ENCODE measurements at regions not wholly inside any gene's neighbourhood (a gene's known extent, or its start where the extent isn't known, plus 50 kb on each side); places are given as distances from the start of the nearest gene placed in this dataset.
"Not testable (repeated sequence)": the region's sequence is repeated elsewhere in the genome, so short reads cannot be mapped to it uniquely, and the experiment has no call there.

DNA sequence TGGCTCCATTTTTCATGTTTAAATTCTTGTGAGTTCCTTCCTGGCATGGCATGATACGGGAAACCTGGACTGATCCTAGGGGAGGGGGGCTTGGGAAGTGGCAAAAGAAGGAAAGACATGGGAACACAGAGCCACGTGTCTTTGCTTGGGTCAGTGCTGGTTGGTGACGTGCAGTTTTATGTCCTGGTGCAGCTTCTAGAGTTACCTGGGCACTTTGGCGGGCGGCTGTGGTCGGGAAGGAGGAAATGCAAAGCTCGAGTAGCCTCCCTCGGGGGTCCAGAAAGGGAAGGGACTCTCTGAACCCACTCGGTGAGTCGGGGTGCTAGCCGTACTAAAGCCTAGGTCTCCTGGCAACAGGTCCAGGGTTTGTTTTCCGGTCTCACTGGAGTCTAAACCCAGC lies 94.6 kb downstream of the APOB start:
- no peak for DNase-seq (ENCODE audit: low spot score)

DNA sequence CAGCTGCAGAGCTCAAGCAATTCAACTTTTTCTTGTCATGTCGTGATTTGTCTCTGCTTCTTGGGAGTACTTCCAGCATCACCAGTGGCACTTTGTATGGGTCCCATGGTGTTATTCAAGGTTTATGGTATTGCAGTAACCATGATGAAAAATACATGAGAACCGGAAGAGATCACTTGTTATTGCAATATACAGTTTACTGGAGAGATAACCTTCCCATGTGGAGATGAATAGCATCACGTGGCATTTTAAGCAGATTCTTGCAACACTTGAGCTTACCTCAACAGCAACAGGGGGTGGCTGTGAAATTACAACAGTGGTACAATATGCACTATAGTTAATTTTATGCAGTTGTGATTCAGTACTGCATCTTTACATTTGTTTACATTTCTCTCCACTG lies 97.4 kb downstream of the APOB start:
- no peak for DNase-seq (ENCODE audit: low spot score)

DNA sequence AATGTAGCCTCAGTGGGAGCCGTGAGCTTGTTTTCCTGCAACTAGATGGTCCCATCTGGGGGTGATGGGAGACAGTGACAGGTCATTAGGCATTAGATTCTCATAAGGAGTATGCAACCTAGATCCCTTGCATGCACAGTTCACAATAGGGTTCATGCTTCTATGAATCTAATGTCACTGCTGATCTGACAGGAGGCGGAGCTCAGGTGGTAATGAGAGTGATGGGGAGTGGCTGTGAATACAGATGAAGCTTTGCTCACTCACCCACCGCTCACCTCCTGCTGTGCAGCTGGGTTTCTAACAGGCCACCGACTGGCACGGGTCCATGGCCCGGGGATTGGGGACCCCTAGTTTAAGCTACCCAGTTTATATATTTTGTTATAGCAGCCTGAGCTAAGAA lies 100.2 kb downstream of the APOB start:
- not testable (repeated sequence) for DNase-seq (ENCODE audit: low spot score)

- DNase-seq (ENCODE audit: low spot score) = no peak
Measured at GRCh38 chr2:20942646-20943125, 101.2 kb downstream of the APOB start.

GRCh38 chr2:20940856-20941255 lies 103.0 kb downstream of the APOB start:
- DNase-seq (ENCODE audit: low spot score) = no peak

DNA sequence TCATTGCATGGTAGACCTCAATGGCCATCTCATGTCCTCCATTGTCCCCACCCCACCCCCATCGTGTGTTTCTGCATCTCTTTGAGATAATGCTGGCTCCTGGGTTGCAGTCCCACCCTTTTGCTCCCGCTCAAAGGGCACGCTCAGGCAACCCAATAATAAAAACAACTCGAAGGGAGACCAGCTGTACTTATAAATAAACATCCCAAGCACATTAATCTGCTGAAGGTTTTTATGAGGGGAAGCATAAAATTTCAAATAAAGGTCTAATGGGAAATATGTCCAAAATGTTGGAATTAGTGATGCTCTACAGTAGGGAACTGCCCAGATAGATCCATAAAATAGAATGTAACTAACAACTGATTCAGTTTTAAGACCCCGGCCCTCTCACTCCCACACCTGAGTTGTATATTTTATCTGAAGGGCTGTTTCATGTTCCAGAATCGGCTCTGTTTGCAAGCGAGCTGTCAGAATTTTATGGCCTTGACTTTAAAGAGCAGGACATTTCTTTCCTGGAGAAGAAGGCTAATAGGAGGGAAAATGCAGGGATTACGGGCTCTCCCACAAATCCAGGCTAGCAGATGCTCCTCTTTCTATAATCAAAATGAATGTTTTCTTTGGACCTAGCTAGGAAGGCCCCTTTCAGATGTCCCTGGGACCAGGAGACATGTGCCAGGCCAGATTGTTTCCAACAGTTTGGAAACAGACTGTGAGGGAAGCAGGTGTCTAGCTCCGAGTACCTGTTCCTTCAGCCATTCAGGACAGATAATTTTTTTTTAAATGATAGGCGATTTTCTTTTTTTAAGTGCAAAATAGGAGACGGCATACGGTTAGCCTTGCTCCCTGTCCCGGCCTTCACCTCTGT lies 103.7 kb downstream of the APOB start:
- DNase-seq (ENCODE audit: low spot score) = no peak

DNA sequence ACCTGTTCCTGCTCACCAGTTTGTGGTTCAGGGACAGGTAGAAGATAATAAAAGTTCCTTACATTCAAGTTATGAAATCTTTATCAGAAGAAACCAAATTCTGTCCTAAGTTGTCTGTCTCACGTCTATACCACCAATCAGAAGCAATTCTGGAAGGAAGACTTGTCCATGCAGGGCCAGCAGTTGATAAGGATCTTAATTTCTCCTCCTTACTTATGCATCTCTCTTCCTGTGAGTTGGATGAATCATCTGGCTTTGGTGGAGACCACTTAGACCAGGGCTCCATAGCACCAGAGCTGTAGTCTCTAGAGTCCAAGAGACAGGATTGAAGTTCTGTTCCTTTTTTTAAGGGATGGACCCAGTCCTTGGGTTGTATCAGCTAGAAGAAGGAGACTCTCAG lies 106.5 kb downstream of the APOB start:
- no peak for DNase-seq (ENCODE audit: low spot score)

DNA sequence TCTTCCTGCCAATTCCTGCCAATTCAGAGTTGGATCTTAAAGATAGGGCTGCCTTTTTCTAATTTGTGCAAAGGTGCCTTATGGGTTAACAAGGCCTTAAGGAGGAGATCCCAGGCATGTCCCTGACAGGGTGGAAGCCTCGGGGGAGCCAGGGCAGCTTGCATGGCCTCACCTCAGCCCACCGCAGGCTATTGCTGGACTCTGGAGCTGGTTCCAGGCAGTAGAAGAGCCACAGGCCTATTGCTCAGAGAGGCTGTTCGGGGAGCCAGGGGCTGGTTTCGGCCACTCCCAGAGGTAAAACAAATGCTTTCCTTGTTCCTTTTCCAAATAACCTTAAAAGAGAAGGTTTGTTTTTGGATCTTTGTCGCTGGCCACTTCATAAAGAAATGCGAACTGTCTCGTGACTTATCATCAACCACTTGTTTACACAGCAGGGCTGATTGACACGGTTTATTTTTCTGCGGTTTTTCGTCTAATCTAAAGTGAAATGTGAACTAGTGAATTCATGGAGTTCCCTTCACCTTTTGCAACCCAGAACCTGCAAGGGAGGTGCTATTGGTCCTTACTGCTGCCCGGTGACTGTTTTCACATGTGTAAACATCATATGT lies 108.6 kb downstream of the APOB start:
- DNase-seq (ENCODE audit: low spot score) = peak; percentile 60

DNA sequence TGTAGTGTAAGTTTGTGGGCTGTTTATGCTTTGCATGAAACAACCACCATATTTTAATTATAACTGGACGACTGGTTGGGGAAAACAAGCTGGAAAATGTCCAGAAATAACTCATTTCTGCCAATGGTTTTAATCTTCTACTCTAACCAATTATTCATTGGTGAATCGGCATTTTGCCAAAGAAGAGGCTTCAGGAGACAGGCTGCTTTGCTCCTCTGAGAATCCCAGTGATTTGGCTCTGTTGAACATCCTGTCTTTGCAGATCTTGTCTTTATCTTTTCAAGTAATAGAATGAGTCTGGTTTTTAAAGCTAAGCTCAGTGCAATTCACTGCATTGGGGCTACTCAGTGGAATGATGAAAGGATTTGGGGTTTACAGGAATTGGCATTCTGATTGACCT lies 109.6 kb downstream of the APOB start:
- no peak for DNase-seq (ENCODE audit: low spot score)

DNA sequence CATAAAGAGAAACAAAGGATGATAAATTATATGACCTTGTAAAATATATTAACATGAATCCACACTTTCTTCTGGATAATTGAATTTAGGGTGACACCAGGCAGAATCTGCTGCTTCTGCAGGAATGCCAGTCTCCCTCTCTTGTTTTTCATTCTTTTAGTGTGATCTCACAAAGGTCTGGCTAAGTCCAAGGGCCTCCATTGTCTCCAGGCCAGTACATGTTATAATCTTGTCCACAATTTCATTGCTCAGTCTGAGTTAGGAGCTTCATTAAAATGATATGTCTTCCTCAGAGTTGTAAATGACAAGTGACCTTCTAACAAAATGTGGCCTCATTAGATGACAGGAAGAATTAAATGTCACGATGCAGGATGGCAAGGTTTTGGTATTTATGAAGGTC lies 110.2 kb downstream of the APOB start:
- DNase-seq (ENCODE audit: low spot score) = no peak

DNA sequence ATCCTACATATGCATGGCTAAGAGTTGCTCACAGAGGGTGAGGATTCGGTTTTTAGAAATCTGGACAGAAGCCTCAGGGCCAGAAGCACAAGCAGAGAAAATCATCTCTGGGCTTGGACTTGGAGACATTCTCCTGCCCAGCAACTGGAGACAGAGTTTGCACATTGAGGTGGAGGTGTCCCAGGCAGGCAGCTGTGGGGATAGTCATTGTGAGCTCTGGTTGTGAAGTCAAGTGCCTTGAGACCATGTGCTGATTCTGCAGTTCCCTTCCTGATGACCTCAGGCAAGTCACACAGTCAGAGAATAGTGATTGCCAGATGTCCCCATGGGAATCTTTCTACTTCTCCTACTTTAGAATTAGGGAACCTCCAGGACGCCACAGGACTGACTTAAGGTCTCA lies 108.4 kb upstream of the LDAH start:
- peak; percentile 16 for DNase-seq (ENCODE audit: low spot score)

- DNase-seq (ENCODE audit: low spot score) = peak; percentile 62
Measured at GRCh38 chr2:20930928-20931327, 108.0 kb upstream of the LDAH start.

GRCh38 chr2:20929721-20930120 lies 106.8 kb upstream of the LDAH start:
- DNase-seq (ENCODE audit: low spot score) = peak; percentile 45

GRCh38 chr2:20928617-20929016 lies 105.7 kb upstream of the LDAH start:
- DNase-seq (ENCODE audit: low spot score) = no peak

GRCh38 chr2:20925265-20925889 lies 102.5 kb upstream of the LDAH start:
- DNase-seq (ENCODE audit: low spot score) = no peak

DNA sequence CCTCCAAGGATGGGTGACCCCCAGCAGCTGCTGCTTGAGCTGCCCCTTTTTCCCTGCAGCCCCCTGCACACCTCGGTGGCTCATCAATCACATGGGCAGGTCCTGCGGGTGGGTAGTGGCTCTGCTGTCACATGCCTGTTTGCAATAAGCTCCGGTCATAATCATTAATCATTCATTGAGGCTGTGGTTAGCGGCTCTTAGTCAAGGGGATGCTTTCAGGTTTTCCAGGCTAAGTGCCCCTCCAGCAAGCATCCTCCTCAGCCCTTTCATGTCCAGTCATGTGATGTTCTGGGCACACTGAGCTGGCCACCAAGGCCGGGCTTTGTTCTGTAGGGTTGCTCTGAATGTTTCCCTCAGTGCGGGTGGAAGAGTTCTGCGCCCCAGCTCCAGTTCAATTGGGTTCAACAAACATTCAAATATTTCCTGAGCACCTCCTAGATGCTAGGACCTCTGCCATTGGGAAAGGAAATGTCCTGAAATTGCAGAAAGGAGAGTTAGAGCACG lies 96.4 kb upstream of the LDAH start:
- DNase-seq (ENCODE audit: low spot score) = peak; percentile 51

- peak; percentile 55 for DNase-seq (ENCODE audit: low spot score)
Measured at GRCh38 chr2:20917719-20918572, 95.0 kb upstream of the LDAH start.

DNA sequence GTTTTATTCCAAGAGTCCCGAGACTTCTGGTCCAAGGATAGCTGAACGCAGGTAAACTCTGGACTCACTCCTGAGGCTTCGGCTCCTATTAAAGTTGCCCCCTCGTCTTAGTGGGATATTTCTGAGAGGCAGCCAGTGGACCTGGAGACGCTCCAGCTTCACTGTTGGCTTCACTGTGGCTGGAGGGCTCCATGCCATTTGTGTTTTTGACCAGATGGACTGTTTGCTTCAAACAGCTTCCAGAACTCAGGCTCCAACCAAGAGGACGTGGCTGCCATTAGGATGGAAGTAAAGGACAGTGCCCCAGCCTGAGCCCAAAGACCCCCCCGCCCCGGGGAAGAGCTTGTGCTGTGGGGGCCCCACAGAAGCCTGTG lies 94.4 kb upstream of the LDAH start:
- no peak for DNase-seq (ENCODE audit: low spot score)

DNA sequence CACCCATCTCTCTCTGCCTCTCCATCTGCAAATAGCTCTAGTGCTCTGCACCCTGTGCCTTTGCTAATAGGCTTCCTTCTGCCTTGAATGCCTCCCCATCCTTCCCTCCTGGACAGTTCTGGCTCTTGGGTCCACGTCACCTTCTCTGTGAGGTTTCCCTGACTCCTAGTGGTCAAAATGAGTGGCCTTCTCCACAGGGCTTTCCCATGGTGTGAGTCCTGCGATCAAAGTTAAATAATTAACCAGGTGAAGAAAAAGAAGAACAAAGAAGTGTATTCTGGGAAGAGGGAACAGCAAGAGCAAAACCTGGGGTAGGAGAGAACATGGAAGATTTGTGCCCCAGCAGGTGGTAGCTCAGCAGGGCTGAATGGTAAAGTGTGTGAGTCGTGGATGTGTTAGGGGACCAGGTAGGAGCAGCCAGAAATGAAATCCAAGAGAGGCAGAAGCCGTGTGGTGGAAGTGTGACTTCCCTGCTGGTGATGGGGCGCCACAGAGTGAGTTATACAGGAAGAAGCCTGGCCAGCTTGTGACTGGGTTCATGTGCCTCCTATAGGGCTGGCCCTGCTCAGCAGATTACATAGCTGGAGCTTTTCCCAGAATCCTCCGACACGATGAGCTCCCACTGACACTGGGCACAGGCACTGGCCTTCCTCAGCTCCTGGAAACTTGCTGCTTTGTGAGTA lies 93.8 kb upstream of the LDAH start:
- peak; percentile 72 for DNase-seq (ENCODE audit: low spot score)

DNA sequence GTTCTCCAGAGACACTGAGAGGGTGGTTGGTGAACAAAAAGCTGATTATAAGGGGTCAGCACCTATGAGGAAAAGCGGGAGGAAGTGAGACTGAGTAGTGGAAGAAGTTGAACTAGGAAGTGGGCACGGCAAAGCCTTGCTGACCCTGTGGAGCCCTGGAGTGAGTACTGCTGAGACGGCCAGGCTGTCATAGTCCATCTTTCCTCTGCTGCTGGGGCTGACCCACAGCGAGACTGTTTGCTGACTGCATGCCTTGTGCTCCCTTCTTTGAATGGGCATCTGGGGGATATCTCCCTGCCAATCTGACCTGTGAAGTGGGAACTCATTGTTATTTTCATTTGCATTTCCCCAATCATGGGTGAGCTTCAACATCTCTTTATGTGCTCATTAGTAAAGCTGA lies 92.4 kb upstream of the LDAH start:
- DNase-seq (ENCODE audit: low spot score) = peak; percentile 60

- DNase-seq (ENCODE audit: low spot score) = peak; percentile 85
Measured at GRCh38 chr2:20914771-20915170, 91.9 kb upstream of the LDAH start.
